ENCODE measurements at regions not wholly inside any gene's neighbourhood (a gene's known extent, or its start where the extent isn't known, plus 50 kb on each side); places are given as distances from the start of the nearest gene placed in this dataset.
A peak's percentile ranks its signal among the peaks of the same experiment; 100 is the strongest.

DNA sequence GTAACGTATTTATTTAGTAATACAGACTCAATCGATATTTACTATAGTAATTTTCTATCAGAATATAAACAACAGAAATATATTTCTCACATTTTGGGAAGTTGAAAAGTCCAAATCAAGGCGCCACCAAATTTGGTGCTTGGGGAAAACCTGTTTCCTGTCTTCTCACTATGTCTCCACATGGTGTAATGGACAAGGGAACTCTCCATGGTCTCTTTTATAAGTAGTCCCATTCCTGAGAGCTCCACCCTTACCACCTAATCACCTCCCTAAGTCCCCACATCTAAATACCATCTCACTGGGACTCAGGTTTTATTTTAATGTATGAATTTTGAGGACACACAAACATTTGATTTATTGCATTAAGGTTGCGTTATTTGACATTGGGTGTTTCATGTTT lies 848.0 kb downstream of the LTN1 start:
- H3K4me3 ChIP-seq = no peak overlapping the region
- no peaks in the 10 kb centered on the region for H3K79me2 ChIP-seq
- TF ChIP-seq EZH2 (IDR thresholded peaks at IDR 0.05; ENCODE audit: borderline replicate concordance) (no peak), EZH2phosphoT487 (IDR thresholded peaks at IDR 0.05; ENCODE audit: low read depth, severe bottlenecking, unreplicated experiment) (no peak)
- TF ChIP-seq, protein P1, sequence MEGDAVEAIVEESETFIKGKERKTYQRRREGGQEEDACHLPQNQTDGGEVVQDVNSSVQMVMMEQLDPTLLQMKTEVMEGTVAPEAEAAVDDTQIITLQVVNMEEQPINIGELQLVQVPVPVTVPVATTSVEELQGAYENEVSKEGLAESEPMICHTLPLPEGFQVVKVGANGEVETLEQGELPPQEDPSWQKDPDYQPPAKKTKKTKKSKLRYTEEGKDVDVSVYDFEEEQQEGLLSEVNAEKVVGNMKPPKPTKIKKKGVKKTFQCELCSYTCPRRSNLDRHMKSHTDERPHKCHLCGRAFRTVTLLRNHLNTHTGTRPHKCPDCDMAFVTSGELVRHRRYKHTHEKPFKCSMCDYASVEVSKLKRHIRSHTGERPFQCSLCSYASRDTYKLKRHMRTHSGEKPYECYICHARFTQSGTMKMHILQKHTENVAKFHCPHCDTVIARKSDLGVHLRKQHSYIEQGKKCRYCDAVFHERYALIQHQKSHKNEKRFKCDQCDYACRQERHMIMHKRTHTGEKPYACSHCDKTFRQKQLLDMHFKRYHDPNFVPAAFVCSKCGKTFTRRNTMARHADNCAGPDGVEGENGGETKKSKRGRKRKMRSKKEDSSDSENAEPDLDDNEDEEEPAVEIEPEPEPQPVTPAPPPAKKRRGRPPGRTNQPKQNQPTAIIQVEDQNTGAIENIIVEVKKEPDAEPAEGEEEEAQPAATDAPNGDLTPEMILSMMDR (IDR thresholded peaks at IDR 0.05; ENCODE audit: poor library complexity) = no peak
- no peak overlapping the region for H2AFZ ChIP-seq
- no peaks in the 10 kb centered on the region for H3K9me3 ChIP-seq (ENCODE audit: low read depth)
- no peaks in the 10 kb centered on the region for H4K20me1 ChIP-seq (ENCODE audit: insufficient read depth, poor library complexity, severe bottlenecking)
- no peak overlapping the region for H3K27ac ChIP-seq
- H3K36me3 ChIP-seq (replicated peaks; ENCODE audit: insufficient read depth, low read depth) = no peaks in the 10 kb centered on the region
- no peak overlapping the region for H3K4me2 ChIP-seq
- DNase-seq (ENCODE audit: low spot score) = no peak
- 96% methylated on average over 4 of the region's 4 CpGs for WGBS (ENCODE audit: low lambda C conversion rate, missing lambda C conversion rate)
- H3K27me3 ChIP-seq = no peaks in the 10 kb centered on the region
- H3K9me2 ChIP-seq (replicated peaks; ENCODE audit: insufficient read depth) = no peaks in the 10 kb centered on the region
- H3K4me1 ChIP-seq (ENCODE audit: insufficient read depth) = no peaks in the 10 kb centered on the region

DNA sequence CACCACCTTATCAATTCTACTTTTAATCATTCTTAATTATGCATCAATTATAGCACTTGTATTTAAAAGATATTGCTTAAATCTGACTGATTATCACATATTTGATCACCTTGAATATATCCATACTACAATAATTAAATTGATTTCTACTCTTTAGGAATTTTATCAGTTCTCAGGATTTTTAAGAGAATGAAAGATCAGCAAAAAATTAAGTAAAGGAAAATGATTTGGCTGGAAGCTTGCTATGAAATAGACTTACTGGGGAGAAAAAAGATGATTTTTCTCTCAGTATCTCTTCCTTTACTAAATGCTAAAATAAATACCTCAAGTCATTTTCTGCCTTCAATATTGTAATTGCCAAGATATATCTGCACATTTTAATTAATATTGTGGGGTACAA lies 848.6 kb downstream of the LTN1 start:
- H4K20me1 ChIP-seq (ENCODE audit: insufficient read depth, poor library complexity, severe bottlenecking) = no peaks in the 10 kb centered on the region

DNA sequence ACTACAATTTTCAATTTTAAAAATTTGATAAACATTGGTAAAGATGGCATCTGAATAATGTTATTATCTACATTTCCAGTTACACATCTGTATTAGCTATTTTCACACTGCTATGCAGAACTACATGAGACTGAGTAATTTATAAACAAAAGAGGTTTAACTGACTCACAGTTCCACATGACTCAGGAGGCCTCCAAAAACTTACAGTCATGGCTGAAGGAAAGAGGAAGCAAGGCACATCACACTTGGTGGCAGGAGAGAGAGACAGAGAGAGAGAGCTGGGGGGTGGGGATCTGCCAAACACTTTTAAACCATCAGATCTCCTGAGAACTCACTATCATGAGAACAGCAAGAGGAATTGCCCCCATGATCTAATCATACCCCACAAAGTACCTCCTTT lies 850.0 kb downstream of the LTN1 start:
- no peaks in the 10 kb centered on the region for H3K27me3 ChIP-seq
- H4K20me1 ChIP-seq (ENCODE audit: insufficient read depth, poor library complexity, severe bottlenecking) = no peaks in the 10 kb centered on the region
- no peaks in the 10 kb centered on the region for H3K9me2 ChIP-seq (replicated peaks; ENCODE audit: insufficient read depth)
- H3K9me3 ChIP-seq (ENCODE audit: low read depth) = no peaks in the 10 kb centered on the region
- no peak overlapping the region for H3K4me2 ChIP-seq
- peak overlapping the region; percentile 12 for H3K27ac ChIP-seq
- TF ChIP-seq EZH2 (IDR thresholded peaks at IDR 0.05; ENCODE audit: borderline replicate concordance) = no peak
- TF ChIP-seq, protein P1 (IDR thresholded peaks at IDR 0.05; ENCODE audit: poor library complexity) = no peak
- TF ChIP-seq EZH2phosphoT487 (IDR thresholded peaks at IDR 0.05; ENCODE audit: low read depth, severe bottlenecking, unreplicated experiment) = no peak
- H2AFZ ChIP-seq = no peak overlapping the region
- DNase-seq (ENCODE audit: low spot score) = peak; percentile 14
- no peaks in the 10 kb centered on the region for H3K79me2 ChIP-seq
- no peak overlapping the region for H3K4me3 ChIP-seq
- H3K4me1 ChIP-seq (ENCODE audit: insufficient read depth) = no peaks in the 10 kb centered on the region
- no peaks in the 10 kb centered on the region for H3K36me3 ChIP-seq (replicated peaks; ENCODE audit: insufficient read depth, low read depth)

More for the DNA sequence above, 848.6 kb downstream of the LTN1 start:
- Histone ChIP-seq H3K36me3 (replicated peaks; ENCODE audit: insufficient read depth, low read depth) (no peaks in the 10 kb centered on the region), H3K27ac (no peak overlapping the region), H3K27me3 (no peaks in the 10 kb centered on the region), H3K4me3 (no peak overlapping the region), H3K4me2 (no peak overlapping the region), H3K4me1 (ENCODE audit: insufficient read depth) (no peaks in the 10 kb centered on the region), H2AFZ (no peak overlapping the region), H3K79me2 (no peaks in the 10 kb centered on the region), H3K9me3 (ENCODE audit: low read depth) (no peaks in the 10 kb centered on the region), H3K9me2 (replicated peaks; ENCODE audit: insufficient read depth) (no peaks in the 10 kb centered on the region)
- no peak for DNase-seq (ENCODE audit: low spot score)
- TF ChIP-seq EZH2phosphoT487 (IDR thresholded peaks at IDR 0.05; ENCODE audit: low read depth, severe bottlenecking, unreplicated experiment) (no peak), EZH2 (IDR thresholded peaks at IDR 0.05; ENCODE audit: borderline replicate concordance) (no peak)
- TF ChIP-seq, protein P1 (IDR thresholded peaks at IDR 0.05; ENCODE audit: poor library complexity) = no peak

DNA sequence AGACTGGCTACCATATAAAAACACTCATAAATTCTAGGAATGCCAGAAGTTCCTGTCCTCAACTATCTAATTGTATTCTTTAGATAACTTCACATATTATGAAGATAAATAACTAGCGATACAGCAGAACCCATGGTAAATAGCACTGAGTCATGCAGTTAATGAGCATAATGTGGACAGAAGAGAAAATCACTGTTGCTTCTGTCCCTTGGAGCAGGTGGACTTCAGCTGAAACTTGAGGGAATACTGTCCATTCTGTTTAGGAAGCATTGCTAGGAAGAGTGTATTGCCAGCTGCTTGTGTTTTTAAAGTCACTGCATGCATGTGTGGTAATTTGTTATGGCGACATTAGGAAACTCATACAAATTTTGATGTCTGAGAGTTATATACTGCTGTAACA lies 854.4 kb downstream of the LTN1 start:
- TF ChIP-seq, protein P1 (IDR thresholded peaks at IDR 0.05; ENCODE audit: poor library complexity) = no peak
- TF ChIP-seq EZH2phosphoT487 (IDR thresholded peaks at IDR 0.05; ENCODE audit: low read depth, severe bottlenecking, unreplicated experiment) = no peak
- TF ChIP-seq EZH2 (IDR thresholded peaks at IDR 0.05; ENCODE audit: borderline replicate concordance) = no peak
- Histone ChIP-seq H3K27ac (no peak overlapping the region), H2AFZ (no peak overlapping the region), H3K4me1 (ENCODE audit: insufficient read depth) (no peaks in the 10 kb centered on the region), H3K36me3 (replicated peaks; ENCODE audit: insufficient read depth, low read depth) (no peaks in the 10 kb centered on the region), H3K79me2 (no peaks in the 10 kb centered on the region), H3K4me2 (no peak overlapping the region), H3K4me3 (no peak overlapping the region), H4K20me1 (ENCODE audit: insufficient read depth, poor library complexity, severe bottlenecking) (no peaks in the 10 kb centered on the region), H3K9me2 (replicated peaks; ENCODE audit: insufficient read depth) (no peaks in the 10 kb centered on the region), H3K27me3 (no peaks in the 10 kb centered on the region), H3K9me3 (ENCODE audit: low read depth) (no peaks in the 10 kb centered on the region)
- no peak for DNase-seq (ENCODE audit: low spot score)
- WGBS (ENCODE audit: low lambda C conversion rate, missing lambda C conversion rate) = 82% methylated on average over 2 of the region's 2 CpGs
